ENCODE measurements at regions not wholly inside any gene's neighbourhood (a gene's known extent, or its start where the extent isn't known, plus 50 kb on each side); places are given as distances from the start of the nearest gene placed in this dataset.

- in situ Hi-C loops (cut with MboI; ENCODE audit: low pct_unique_long_range_greater_than_20kb, low sequenced_read_pairs, unreplicated experiment), result no loop called here
- TF ChIP-seq CTCF (IDR thresholded peaks at IDR 0.05; ENCODE audit: extremely low read depth, insufficient read depth, missing control alignments), result no peak
- DNase-seq (ENCODE audit: low spot score), result no peak
Measured at GRCh38 chr13:62635161-62635560, 1219.5 kb upstream of the PCDH20 start.

- no peak for TF ChIP-seq CTCF (IDR thresholded peaks at IDR 0.05; ENCODE audit: extremely low read depth, insufficient read depth, missing control alignments)
- in situ Hi-C loops (cut with MboI; ENCODE audit: low pct_unique_long_range_greater_than_20kb, low sequenced_read_pairs, unreplicated experiment), result no loop called here
Measured at GRCh38 chr13:62633448-62633847, 1217.8 kb upstream of the PCDH20 start.

GRCh38 chr13:62631619-62632018 lies 1216.0 kb upstream of the PCDH20 start:
- DNase-seq (ENCODE audit: low spot score), result no peak
- in situ Hi-C loops (cut with MboI; ENCODE audit: low pct_unique_long_range_greater_than_20kb, low sequenced_read_pairs, unreplicated experiment), result no loop called here
- TF ChIP-seq CTCF (IDR thresholded peaks at IDR 0.05; ENCODE audit: extremely low read depth, insufficient read depth, missing control alignments), result no peak

More at GRCh38 chr13:62633448-62633847, 1217.8 kb upstream of the PCDH20 start:
- no peak for DNase-seq (ENCODE audit: low spot score)

- in situ Hi-C loops (cut with MboI; ENCODE audit: low pct_unique_long_range_greater_than_20kb, low sequenced_read_pairs, unreplicated experiment), result no loop called here
- TF ChIP-seq CTCF (IDR thresholded peaks at IDR 0.05; ENCODE audit: extremely low read depth, insufficient read depth, missing control alignments), result no peak
- no peak for DNase-seq (ENCODE audit: low spot score)
Measured at GRCh38 chr13:62631124-62631523, 1215.5 kb upstream of the PCDH20 start.

GRCh38 chr13:62629618-62630017 lies 1214.0 kb upstream of the PCDH20 start:
- TF ChIP-seq CTCF (IDR thresholded peaks at IDR 0.05; ENCODE audit: extremely low read depth, insufficient read depth, missing control alignments), result no peak
- DNase-seq (ENCODE audit: low spot score), result no peak
- in situ Hi-C loops (cut with MboI; ENCODE audit: low pct_unique_long_range_greater_than_20kb, low sequenced_read_pairs, unreplicated experiment), result no loop called here

GRCh38 chr13:62627226-62627625 lies 1211.6 kb upstream of the PCDH20 start:
- no peak for DNase-seq (ENCODE audit: low spot score)
- in situ Hi-C loops (cut with MboI; ENCODE audit: low pct_unique_long_range_greater_than_20kb, low sequenced_read_pairs, unreplicated experiment), result no loop called here
- no peak for TF ChIP-seq CTCF (IDR thresholded peaks at IDR 0.05; ENCODE audit: extremely low read depth, insufficient read depth, missing control alignments)

GRCh38 chr13:62626771-62627170 lies 1211.1 kb upstream of the PCDH20 start:
- in situ Hi-C loops (cut with MboI; ENCODE audit: low pct_unique_long_range_greater_than_20kb, low sequenced_read_pairs, unreplicated experiment), result no loop called here
- TF ChIP-seq CTCF (IDR thresholded peaks at IDR 0.05; ENCODE audit: extremely low read depth, insufficient read depth, missing control alignments), result peak; percentile 64
- peak; percentile 23 for DNase-seq (ENCODE audit: low spot score)

Data from GM13977 (cell line).